ENCODE measurements at regions not wholly inside any gene's neighbourhood (a gene's known extent, or its start where the extent isn't known, plus 50 kb on each side); places are given as distances from the start of the nearest gene placed in this dataset.

DNA sequence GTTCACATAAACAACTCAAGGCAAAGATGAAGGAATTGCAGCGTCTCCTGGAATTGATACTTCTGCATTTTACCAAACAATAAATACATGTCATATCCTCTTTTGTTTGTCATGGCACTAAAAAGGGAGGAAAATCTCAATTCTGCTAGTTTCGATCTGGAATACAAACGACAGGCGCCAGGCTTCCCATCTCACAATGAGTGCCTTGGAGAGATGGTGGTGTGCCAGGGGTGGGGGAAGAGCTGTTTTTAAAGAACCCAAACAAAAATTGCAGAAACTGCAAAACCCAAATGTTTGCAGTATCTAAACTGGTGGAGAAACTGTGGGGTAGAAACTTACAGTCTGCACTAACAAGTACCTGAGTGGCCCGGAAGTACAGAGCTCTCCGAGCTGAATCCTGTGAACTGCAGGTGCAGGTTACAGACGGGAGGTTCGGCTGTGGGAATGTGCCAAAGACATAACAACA, 53.0 kb upstream of the KLF3 start:
- no peaks in the 10 kb centered on the region for H3K36me3 ChIP-seq (ENCODE audit: insufficient read depth, low read length)
- H3K4me1 ChIP-seq (ENCODE audit: insufficient read depth, low read length, severe bottlenecking): no peaks in the 10 kb centered on the region
- no peak for TF ChIP-seq EZH2 (IDR thresholded peaks at IDR 0.05; ENCODE audit: borderline replicate concordance, low read length)
- TF ChIP-seq, protein P1, sequence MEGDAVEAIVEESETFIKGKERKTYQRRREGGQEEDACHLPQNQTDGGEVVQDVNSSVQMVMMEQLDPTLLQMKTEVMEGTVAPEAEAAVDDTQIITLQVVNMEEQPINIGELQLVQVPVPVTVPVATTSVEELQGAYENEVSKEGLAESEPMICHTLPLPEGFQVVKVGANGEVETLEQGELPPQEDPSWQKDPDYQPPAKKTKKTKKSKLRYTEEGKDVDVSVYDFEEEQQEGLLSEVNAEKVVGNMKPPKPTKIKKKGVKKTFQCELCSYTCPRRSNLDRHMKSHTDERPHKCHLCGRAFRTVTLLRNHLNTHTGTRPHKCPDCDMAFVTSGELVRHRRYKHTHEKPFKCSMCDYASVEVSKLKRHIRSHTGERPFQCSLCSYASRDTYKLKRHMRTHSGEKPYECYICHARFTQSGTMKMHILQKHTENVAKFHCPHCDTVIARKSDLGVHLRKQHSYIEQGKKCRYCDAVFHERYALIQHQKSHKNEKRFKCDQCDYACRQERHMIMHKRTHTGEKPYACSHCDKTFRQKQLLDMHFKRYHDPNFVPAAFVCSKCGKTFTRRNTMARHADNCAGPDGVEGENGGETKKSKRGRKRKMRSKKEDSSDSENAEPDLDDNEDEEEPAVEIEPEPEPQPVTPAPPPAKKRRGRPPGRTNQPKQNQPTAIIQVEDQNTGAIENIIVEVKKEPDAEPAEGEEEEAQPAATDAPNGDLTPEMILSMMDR (IDR thresholded peaks at IDR 0.05; ENCODE audit: low read length): no peak
- H4K20me1 ChIP-seq (ENCODE audit: insufficient read depth, low read length): no peaks in the 10 kb centered on the region
- no peak overlapping the region for H3K27ac ChIP-seq (ENCODE audit: low read depth, low read length, poor library complexity, severe bottlenecking)
- H2AFZ ChIP-seq (ENCODE audit: low read length): no peak overlapping the region
- no peak overlapping the region for H3K4me3 ChIP-seq (ENCODE audit: low read depth, low read length, poor library complexity, severe bottlenecking)
- no peak overlapping the region for H3K4me2 ChIP-seq (ENCODE audit: low read length)
- no peaks in the 10 kb centered on the region for H3K79me2 ChIP-seq (ENCODE audit: insufficient read depth, low read length)
- H3K27me3 ChIP-seq (ENCODE audit: insufficient read depth, low read length): no peaks in the 10 kb centered on the region
- no peaks in the 10 kb centered on the region for H3K9me3 ChIP-seq (ENCODE audit: low read length)
- no peaks in the 10 kb centered on the region for H3F3A ChIP-seq (ENCODE audit: insufficient read depth, low read length)
- no peaks in the 10 kb centered on the region for H3K9me2 ChIP-seq (ENCODE audit: low read depth, low read length)
- H3K9ac ChIP-seq (ENCODE audit: low read length): no peak overlapping the region

DNA sequence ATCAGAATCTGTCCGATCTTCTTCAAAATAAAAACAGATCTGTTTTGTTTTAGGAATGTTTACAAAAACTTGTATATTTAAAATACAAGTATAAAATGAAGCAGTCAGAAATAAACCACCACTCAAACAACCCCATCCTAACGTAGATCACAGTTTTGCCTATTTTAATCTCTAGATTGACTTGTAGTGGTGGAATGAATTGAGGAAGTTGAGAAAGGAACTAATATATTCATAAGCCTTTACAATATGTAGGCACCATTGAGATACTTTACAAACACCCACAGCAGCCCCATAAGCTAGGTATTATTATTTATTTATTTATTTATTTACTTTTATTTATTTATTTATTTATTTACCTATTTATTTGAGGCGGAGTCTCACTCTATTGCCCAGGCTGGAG, 52.3 kb upstream of the KLF3 start:
- Histone ChIP-seq H3K27me3 (ENCODE audit: insufficient read depth, low read length) (no peaks in the 10 kb centered on the region), H3K27ac (ENCODE audit: low read depth, low read length, poor library complexity, severe bottlenecking) (no peak overlapping the region), H3F3A (ENCODE audit: insufficient read depth, low read length) (no peaks in the 10 kb centered on the region), H3K9me3 (ENCODE audit: low read length) (no peaks in the 10 kb centered on the region), H3K4me1 (ENCODE audit: insufficient read depth, low read length, severe bottlenecking) (no peaks in the 10 kb centered on the region), H3K9ac (ENCODE audit: low read length) (no peak overlapping the region), H3K9me2 (ENCODE audit: low read depth, low read length) (no peaks in the 10 kb centered on the region), H3K4me3 (ENCODE audit: low read depth, low read length, poor library complexity, severe bottlenecking) (no peak overlapping the region), H3K36me3 (ENCODE audit: insufficient read depth, low read length) (no peaks in the 10 kb centered on the region), H3K4me2 (ENCODE audit: low read length) (no peak overlapping the region), H4K20me1 (ENCODE audit: insufficient read depth, low read length) (no peaks in the 10 kb centered on the region), H2AFZ (ENCODE audit: low read length) (no peak overlapping the region), H3K79me2 (ENCODE audit: insufficient read depth, low read length) (no peaks in the 10 kb centered on the region)
- TF ChIP-seq, protein P1 (IDR thresholded peaks at IDR 0.05; ENCODE audit: low read length): no peak
- TF ChIP-seq EZH2 (IDR thresholded peaks at IDR 0.05; ENCODE audit: borderline replicate concordance, low read length): no peak

DNA sequence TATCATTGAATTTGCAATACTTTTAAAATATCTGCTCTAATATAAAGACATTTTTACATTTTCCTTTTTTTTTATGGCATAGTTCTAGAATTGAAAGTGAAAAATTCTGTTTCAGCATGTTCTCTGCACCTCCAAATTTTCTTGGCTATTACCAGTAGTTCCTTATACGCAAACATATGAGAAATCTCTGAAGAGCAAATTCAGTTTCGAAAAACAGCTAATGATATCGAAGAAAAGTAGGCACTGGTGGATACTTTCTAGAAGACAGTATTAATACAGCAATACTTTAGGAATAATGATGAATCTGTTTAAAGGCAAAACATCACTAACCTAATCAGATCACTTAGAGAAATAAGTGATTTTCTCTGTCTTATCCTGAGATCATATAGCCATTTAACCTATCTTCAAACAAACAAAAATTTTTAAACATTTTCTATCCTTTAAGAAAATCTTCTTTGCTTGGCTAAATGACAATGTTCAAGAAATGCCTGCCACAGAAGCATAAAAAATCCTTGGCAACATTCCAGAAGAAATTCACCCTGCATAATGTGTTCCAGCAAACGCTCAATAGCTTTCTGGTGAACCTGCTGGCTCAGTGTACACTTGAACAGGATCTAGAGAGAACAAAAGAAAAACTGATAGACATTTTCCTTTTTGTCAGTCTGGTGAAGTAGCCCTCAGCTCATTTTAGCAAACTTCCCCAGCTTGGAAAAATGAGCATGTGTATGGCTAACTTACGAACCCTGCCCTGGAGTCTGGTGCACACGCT, 51.2 kb upstream of the KLF3 start:
- H3K9ac ChIP-seq (ENCODE audit: low read length): no peak overlapping the region
- H3K4me3 ChIP-seq (ENCODE audit: low read depth, low read length, poor library complexity, severe bottlenecking): no peak overlapping the region
- TF ChIP-seq, protein P1 (IDR thresholded peaks at IDR 0.05; ENCODE audit: low read length): no peak
- TF ChIP-seq EZH2 (IDR thresholded peaks at IDR 0.05; ENCODE audit: borderline replicate concordance, low read length): no peak
- H3K36me3 ChIP-seq (ENCODE audit: insufficient read depth, low read length): no peaks in the 10 kb centered on the region
- no peaks in the 10 kb centered on the region for H3F3A ChIP-seq (ENCODE audit: insufficient read depth, low read length)
- no peaks in the 10 kb centered on the region for H3K27me3 ChIP-seq (ENCODE audit: insufficient read depth, low read length)
- H2AFZ ChIP-seq (ENCODE audit: low read length): no peak overlapping the region
- no peak overlapping the region for H3K4me2 ChIP-seq (ENCODE audit: low read length)
- H3K9me2 ChIP-seq (ENCODE audit: low read depth, low read length): no peaks in the 10 kb centered on the region
- no peaks in the 10 kb centered on the region for H3K79me2 ChIP-seq (ENCODE audit: insufficient read depth, low read length)
- H3K27ac ChIP-seq (ENCODE audit: low read depth, low read length, poor library complexity, severe bottlenecking): no peak overlapping the region
- no peaks in the 10 kb centered on the region for H3K9me3 ChIP-seq (ENCODE audit: low read length)
- no peaks in the 10 kb centered on the region for H4K20me1 ChIP-seq (ENCODE audit: insufficient read depth, low read length)
- no peaks in the 10 kb centered on the region for H3K4me1 ChIP-seq (ENCODE audit: insufficient read depth, low read length, severe bottlenecking)

All from OCI-LY1 (cell line).